ENCODE measurements at regions not wholly inside any gene's neighbourhood (a gene's known extent, or its start where the extent isn't known, plus 50 kb on each side); places are given as distances from the start of the nearest gene placed in this dataset.

DNA sequence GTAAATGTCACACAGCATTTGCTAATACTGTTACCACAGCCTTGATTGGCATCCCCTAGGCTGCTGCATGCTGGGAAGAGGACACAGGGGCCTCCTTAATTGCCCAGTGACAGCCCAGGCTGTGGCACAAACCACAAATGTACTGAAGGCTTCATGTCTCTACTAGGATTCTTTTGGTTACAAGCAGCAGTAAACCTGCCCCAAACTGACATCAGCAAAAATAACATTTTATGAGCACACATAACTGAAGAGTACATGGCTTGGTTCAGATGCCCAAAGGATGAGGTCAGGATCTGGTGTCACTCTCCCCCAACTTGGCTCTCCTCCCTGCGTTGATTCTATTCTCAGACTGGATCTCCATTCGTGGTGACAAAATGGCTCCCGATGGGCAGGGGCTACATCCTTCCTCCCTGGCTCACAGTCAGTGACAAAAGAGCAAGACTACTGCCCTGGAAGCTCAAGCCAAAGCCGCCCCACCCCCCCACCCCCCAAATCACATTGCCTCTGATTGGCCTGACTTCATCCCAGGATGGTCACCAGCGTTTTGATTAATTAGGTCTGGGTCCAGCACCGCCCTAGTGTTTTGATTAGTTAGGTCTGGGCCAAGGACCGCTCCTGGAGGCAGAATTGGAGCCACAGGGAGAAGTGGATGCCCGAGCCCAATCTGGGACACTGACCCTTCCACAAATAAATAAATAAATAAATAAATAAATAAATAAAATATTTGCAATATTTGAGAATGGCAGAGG lies 180.5 kb upstream of the RBPJ start:
- no peak overlapping the region for H3K4me3 ChIP-seq (ENCODE audit: control insufficient read depth, low read depth, low read length)
- DNase-seq (ENCODE audit: low read depth): peak; percentile 47
- TF ChIP-seq, protein P1, sequence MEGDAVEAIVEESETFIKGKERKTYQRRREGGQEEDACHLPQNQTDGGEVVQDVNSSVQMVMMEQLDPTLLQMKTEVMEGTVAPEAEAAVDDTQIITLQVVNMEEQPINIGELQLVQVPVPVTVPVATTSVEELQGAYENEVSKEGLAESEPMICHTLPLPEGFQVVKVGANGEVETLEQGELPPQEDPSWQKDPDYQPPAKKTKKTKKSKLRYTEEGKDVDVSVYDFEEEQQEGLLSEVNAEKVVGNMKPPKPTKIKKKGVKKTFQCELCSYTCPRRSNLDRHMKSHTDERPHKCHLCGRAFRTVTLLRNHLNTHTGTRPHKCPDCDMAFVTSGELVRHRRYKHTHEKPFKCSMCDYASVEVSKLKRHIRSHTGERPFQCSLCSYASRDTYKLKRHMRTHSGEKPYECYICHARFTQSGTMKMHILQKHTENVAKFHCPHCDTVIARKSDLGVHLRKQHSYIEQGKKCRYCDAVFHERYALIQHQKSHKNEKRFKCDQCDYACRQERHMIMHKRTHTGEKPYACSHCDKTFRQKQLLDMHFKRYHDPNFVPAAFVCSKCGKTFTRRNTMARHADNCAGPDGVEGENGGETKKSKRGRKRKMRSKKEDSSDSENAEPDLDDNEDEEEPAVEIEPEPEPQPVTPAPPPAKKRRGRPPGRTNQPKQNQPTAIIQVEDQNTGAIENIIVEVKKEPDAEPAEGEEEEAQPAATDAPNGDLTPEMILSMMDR (IDR thresholded peaks at IDR 0.05; ENCODE audit: control insufficient read depth, insufficient read depth, low read depth, low read length, missing control alignments): no peak

GRCh38 chr4:26141051-26141721 lies 179.6 kb upstream of the RBPJ start:
- no peak overlapping the region for H3K4me3 ChIP-seq (ENCODE audit: control insufficient read depth, low read depth, low read length)
- TF ChIP-seq, protein P1 (IDR thresholded peaks at IDR 0.05; ENCODE audit: control insufficient read depth, insufficient read depth, low read depth, low read length, missing control alignments): no peak
- DNase-seq (ENCODE audit: low read depth): no peak

DNA sequence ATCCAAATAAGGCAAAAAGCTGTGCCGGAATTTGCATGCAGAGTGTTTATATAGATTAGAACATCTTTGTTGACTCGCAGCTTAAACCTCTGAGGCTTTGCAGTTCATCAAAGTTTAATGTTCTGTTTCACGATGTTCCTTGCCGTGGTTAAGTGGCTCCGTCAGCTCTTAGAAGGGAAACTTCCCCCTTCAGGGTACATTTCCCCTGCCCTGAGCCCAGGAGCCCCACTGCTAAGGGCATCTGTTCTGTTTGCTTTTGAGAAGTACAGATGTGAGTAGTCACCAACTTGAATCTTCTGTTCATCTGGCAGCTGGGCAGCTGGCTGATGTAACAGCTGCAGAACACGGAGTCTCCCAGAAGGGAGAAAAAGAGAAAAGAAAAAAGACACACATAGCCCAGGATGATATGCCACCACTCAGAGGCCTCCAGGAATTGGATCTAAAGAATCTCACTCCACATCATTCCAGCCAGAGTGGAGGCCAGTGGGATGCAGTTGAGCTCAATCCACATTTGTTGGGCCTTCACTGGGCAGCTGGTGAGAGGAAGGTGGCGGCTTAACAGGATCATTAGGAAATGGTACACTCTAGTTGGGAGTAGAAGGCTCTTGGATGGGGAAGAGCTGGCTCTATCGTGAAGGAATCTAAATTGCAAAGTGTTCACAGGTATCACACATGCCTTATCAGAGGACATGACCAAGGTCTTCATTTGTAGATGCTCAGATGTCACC lies 178.7 kb upstream of the RBPJ start:
- H3K4me3 ChIP-seq (ENCODE audit: control insufficient read depth, low read depth, low read length): no peak overlapping the region
- DNase-seq (ENCODE audit: low read depth): no peak
- TF ChIP-seq, protein P1 (IDR thresholded peaks at IDR 0.05; ENCODE audit: control insufficient read depth, insufficient read depth, low read depth, low read length, missing control alignments): no peak

GRCh38 chr4:26144526-26145155 lies 176.2 kb upstream of the RBPJ start:
- no peak for DNase-seq (ENCODE audit: low read depth)
- TF ChIP-seq, protein P1 (IDR thresholded peaks at IDR 0.05; ENCODE audit: control insufficient read depth, insufficient read depth, low read depth, low read length, missing control alignments): no peak
- H3K4me3 ChIP-seq (ENCODE audit: control insufficient read depth, low read depth, low read length): no peak overlapping the region

DNA sequence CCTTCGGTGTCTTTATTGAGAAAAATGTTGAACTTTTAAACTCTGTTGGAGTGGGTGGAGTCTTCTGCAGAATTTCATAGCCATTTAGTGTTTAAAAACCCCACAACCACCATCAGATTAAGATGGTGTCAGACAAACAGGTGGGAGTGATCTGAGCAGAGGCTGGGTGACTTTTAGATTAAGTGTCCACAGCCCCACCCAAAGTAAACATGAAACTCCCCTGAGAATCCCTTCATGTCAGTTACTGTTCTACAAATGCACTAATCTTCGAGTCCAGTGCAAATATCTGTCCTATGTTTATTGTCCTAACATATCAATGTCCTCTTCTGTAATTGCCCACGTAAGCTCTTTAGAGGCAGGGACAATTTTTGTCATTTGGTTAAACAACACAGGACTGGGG lies 175.6 kb upstream of the RBPJ start:
- TF ChIP-seq, protein P1 (IDR thresholded peaks at IDR 0.05; ENCODE audit: control insufficient read depth, insufficient read depth, low read depth, low read length, missing control alignments): no peak
- no peak for DNase-seq (ENCODE audit: low read depth)
- H3K4me3 ChIP-seq (ENCODE audit: control insufficient read depth, low read depth, low read length): no peak overlapping the region

- H3K4me3 ChIP-seq (ENCODE audit: control insufficient read depth, low read depth, low read length): no peak overlapping the region
- TF ChIP-seq, protein P1 (IDR thresholded peaks at IDR 0.05; ENCODE audit: control insufficient read depth, insufficient read depth, low read depth, low read length, missing control alignments): no peak
- DNase-seq (ENCODE audit: low read depth): no peak
Measured at GRCh38 chr4:26148927-26149326, 171.9 kb upstream of the RBPJ start.

All from AG09309 (cell line).